GM21576 (cell line): ENCODE measurements at regions not wholly inside any gene's neighbourhood (a gene's known extent, or its start where the extent isn't known, plus 50 kb on each side); places are given as distances from the start of the nearest gene placed in this dataset.
"Not testable (repeated sequence)": the region's sequence is repeated elsewhere in the genome, so short reads cannot be mapped to it uniquely, and the experiment has no call there.

ENCODE experiments used
- ATAC-seq: cut with Tn5 transposase; IDR thresholded peaks from one replicate; pipeline ENCODE4 v1.9.1; 2021; ENCODE audit warnings: mild to moderate bottlenecking, moderate library complexity; ENCODE audit not compliant: unreplicated experiment

DNA sequence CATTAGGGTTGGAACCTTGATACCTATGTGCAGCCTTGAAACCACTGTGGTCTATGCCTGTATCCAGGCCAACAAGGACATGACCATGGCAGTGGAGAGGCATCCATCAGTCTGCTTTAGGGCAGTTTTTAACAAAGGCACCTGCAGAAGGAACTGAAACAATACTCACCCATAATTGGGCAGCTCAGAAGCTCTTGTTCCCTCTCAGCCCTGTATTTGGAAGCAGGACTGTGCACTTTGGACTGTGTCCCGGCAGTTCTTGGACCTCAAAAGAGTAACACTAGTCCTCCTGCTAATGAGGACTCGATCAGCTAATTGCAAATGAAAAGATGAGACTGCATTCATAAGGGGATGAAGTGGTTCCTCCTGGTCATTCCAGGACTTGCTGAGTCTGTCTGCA lies 500.2 kb upstream of the TNP1 start:
- no peak for ATAC-seq

DNA sequence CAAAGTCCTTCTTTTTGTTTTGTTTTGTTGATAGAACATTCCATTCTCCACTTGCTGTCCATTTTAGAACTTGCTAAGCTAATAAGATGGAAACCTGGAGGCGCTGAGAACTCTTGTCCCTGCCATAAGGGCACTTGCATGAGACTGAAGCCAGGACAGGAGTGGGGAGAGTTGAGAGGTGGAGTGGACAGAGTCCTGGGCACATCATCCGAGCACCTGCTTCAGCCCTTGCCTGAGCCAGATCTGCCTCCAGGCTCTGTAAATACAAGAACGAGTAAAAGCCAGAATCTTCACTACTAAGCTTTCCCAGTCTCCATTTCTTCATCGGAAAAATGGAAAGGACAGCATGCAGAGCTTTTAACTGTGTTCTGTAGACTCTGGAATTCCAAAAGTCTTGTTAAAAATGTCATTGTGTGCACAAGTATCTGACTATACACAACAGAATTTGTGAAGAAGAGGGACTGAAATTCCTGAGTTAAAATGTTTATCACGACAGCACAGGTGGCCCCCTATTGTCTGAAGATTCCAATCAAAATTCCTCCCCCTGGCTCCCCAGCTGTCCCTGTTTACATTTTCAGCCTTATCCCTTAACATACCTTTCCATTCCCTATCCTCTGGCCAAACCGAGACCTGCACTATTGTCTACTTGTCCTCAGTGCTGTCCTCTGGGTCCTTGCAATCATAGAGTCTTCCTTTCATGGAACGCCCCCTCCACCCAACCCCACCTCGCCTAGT lies 498.2 kb upstream of the TNP1 start:
- ATAC-seq = no peak

DNA sequence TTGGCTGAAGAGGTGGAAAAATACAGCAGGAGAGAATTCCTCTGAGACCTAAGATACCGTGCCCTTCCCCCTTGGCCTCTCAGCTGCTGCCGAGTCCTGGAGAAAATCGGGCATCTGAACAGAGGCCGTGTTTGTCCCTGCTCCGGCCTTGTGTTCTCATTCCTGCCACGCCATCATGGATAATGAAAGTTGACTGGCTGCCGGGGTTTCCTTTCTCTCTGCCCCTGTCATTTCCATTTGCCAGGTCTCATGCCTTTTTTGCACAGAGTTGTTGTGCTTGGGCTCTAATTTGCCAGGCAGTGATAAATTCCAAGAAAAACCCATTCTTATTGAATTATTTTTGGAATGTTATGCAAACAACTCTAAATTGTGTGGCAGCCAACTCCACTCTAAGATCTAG lies 496.9 kb upstream of the TNP1 start:
- no peak for ATAC-seq

DNA sequence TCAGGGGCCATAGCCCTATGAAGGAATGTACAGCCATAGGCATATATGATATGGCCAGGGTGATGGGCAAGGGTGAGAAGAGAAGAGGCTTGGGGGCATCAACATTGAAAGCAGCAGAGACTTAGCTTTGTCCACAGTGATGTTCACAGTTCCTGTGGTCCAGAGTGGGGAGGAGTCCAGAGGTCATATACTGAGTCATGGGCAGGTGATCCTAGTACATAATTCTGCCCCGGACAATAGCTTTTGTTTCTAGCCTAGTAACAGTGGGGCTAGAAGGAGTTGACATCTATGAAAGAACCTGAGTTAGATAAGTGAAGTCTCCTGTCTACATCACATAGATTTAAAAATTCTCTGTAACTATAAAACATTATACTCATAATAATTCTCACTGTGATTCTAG lies 496.3 kb upstream of the TNP1 start:
- no peak for ATAC-seq

DNA sequence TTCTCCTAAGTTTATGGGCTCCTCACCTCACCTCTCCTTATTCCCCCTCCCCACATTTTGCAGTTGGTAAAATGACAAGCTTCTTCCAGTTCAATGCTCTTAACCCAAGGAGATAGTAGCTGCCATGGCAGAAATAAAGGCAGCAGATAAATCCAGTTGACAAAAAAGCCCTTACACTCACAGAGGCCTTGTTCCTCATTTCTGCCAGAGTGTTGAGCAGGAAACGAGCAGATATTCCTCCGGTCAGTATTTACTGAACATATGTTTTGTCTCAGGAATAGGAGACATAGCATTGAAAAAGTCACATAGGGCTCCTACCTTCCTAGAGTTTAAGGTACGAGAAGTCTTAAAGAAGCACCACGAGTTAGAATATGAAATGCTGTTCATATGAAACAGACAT lies 493.7 kb upstream of the TNP1 start:
- no peak for ATAC-seq

DNA sequence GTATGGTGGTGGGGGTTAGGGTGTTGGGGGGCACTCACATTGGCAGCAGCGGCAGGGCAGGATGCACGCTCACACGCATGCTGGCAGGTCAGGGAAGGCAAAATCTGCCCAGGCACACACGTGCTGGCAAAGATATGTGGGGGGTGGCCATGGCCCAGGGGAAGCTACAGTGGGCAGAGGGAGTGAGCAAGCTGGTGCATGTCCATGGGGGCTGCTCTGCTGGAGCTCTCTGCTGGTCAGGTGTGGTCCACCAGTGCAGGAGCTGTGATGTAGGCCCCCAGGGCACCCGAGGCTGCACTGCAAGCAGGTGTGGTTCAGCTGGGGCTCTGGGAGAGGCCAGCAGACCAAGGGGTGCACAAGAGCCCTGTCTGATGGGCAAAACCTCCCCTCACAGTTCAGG lies 491.5 kb upstream of the TNP1 start:
- no peak for ATAC-seq

DNA sequence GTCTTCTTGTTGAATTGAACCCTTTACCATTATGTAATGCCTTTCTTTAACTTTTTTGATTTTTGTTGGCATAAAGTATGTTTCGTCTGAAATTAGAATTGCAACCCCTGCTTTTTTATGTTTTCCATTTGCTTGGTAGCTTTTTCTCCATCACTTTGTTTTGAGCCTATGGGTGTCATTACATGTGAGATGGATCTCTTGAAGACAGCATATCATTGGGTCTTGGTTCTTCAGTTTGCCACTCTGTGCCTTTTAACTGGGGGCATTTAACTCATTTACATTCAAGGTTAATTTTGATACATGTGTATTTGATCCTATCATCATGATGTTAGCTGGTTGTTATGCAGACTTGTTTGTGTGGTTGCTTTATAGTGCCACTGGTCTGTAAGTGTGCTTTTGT lies 489.4 kb upstream of the TNP1 start:
- no peak for ATAC-seq

DNA sequence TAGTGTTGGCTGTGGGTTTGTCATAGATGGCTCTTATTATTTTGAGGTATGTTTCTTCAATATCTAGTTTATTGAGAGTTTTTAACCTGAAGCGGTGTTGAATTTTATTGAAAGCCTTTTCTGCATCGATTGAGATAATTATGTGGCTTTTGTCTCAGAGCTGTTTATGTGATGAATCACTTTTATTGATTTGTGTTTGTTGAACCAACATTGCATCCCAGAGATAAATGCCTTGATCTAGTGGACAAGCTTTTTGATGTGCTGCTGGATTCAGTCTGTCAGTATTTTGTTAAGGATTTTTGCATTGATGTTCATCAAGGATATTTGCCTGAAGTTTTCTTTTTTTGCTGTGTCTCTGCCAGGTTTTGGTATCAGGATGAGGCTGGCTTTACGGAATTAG lies 487.8 kb upstream of the TNP1 start:
- ATAC-seq = not testable (repeated sequence)

DNA sequence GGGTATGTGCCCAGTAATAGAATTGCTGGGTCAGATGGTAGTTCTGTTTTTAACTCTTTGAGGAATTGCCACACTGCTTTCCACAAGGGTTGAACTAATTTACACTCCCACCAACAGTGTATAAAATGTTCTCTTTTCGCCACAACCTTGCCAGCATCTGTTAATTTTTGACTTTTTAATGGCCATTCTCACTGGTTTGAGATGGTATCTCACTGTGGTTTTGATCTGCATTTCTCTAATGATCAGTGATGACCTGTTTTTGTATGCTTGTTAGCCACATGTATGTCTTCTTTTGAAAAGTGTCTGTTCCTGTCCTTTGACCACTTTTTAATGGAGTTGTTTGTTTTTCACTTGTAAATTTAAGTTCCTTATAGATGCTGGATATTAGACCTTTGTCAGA lies 486.2 kb upstream of the TNP1 start:
- not testable (repeated sequence) for ATAC-seq

DNA sequence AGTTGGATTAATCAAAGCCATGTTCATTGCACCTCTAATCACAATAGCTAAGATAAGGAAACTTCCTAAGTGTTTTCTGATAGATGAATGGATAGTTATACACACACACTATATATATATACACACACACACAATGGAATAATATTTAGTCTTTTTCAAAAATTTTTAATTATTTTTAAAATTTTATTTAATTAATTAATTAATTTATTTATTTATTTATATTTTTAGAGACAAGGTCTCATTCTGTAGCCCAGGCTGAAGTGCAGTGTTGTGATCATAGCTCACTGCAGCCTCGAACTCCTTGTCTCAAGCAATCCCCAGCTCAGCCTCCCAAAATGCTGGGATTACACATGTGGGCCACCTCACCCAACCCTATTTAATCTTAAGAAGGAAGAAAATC lies 481.0 kb upstream of the TNP1 start:
- ATAC-seq = no peak

DNA sequence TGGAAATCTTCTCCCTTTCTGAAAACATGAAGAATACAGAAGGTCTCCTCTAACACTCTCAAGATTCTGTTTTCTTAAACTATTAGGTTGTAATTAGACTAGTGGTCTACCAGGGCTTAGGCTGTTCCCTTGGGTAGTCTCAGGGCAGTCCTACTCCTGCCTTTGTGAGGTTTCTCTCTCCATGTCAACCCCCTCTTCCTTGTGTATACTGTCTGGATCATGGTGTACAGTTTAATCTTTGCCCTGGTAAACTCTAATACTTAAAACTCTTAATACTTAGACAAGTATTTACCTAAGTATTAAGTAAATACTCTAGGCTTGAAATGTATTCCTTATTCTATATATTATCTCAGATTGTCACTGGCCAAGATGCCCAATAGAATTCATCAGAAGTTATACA lies 480.3 kb upstream of the TNP1 start:
- ATAC-seq = no peak

DNA sequence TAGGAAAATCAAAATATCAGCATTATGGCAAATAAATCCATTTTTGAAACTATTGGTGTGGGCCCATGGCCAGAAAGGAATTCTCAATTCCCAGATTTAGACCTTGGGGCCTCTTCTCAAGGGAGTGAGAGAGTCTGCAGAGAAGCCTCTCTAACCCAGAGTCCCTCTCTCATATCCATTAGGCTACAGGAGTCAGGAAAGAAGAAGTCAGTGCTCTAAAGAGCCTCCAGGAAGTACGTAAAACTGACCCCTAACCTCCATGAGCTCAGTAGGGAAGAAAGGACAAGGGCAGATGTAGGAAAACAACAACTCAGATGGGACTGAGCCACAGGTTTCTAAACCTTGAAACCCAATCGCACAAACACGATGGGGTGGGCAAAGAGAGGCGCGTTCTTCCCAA lies 479.9 kb upstream of the TNP1 start:
- no peak for ATAC-seq

DNA sequence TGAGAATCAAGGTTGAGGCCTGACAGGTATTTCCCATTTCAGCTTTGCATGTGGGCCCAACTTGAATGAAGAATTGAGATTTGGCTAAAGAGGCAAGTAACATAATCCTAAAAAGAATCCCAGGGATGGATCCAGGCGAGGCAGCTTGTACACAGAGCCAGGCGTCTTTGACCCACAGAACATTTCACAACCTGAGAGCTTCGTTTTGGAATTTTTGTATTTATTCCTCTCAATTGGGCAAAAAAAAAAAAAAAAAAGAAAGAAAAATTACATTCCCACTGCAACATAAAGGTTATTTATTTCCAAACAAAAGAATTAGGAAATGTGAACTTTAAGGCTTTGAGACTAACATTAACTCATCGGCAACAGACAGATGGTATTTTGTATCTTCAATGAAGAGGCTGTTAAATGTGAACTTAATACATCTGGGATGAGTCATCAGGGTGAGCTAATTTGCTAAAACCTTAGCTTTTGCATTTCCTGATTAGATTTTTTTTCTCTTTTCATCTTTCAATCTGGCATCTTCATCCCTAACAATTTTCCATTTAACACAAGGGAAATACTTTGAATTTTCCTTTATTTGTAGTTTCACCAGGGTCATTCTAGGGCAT lies 478.5 kb upstream of the TNP1 start:
- no peak for ATAC-seq

DNA sequence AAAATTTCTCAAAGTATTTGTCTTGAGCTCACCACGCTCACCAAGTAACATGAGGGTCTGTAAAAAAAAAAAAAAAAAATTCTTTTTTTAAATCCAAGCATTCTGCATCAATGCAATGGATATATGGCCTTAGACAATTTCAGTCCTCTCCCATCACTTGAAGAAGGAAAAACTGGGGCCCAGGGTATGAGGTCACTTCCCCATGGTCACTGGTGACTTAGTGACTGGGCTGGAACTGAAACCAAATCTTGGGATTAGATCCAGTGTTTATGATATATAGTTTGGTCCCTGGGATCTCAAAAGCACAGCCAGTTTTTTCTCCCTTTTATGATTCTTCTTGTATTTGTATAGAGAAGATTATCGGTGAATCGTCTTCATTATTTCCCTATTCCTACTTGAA lies 477.9 kb upstream of the TNP1 start:
- no peak for ATAC-seq

DNA sequence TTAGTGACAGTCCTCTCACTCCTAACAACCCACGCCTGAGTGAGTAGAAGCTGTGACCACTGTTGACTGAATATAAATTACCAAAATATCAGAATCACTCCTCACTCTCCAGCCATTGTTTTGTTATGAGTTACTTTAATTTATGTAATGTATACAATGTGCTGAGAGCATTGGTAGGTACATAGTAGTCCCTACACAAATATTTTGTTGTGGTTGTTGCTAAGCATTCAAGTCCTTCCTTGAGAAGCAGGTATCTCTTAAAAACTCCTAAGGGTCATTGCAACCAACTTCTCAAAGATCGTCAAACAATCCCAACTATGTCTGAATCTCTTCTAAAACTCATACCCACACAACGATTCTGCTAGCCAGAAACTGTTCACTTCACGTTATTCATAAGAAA lies 476.8 kb upstream of the TNP1 start:
- ATAC-seq = no peak

DNA sequence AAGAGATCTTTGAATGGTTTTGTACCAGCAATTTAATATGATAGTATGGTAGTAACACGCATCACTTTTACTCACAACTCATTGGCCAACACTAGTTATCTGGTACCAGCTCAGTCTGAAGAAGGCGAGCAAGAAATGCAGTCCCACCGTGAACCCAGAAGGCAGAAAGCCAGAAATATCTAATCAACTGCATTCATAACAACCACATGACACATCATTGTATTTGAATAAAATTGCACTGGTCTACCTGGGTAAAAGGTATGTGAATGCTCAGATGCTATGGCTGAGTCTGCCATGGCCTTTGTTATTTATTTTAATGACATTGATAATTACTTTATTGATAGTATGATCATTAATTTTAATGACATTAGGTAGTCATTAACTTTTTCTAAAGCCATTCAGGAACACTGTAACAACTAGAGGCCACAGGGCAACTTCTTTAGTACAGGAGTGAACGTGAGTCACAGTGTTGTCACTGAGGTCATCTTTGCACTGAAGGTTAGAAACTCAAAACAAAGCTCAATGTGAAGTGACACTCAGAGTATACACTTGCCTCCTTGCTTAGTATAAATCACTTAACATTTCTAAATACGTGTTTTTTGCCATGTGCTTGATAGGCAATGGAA lies 475.6 kb upstream of the TNP1 start:
- ATAC-seq = no peak

DNA sequence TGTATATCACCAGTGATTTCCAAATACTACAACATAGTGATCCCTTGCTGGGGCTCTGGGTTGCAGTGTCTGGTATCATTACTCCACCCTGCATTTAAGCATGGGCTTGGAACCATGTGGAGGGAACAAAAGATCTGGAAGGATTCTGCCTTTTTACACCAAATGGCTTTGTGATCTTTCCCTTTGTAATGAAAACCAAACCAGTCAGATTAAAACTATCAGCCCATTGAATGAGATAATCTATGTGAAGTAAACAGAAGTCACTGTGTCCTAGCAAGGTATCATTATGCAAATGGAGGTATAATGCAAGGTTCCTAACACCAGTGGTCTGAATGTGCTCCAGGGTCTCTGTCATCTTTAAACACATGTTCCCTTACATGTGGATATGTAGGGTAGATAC lies 474.7 kb upstream of the TNP1 start:
- ATAC-seq = no peak

DNA sequence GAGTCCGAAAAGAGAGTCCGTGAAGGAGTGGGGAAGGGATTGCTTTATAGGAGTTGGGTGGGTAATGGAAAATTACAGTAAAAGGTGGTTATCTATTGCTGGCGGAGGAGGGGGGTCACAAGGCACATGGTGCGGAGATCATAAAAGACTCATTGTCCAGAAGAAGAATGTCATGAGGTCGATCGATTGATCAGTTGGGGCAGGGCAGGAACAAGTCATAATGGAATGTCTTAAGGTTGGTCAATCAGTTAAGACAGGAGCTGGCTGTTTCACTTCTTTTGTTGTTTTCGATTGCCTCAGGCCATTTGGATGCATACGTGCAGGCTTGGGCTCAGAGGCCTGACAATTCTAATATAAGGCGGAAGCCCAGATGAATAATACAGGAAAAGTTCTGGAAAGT lies 473.0 kb upstream of the TNP1 start:
- ATAC-seq = no peak

DNA sequence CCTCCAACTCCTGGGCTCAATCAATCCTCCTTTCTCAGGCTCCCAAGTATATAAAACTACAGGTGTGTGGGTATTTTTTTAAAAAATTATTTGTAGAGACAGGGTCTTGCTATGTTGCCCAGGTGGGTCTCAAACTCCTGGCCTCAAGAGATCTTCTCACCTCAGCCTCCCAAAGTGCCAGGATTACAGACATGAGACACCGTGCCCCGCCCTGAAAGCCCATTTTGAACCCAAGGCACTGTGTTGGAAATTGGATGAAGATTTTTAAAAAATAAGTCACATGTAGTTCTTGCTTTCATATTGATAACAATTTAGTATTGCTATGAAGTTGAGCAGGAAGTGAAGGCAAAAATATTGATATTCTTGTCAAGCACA lies 472.5 kb upstream of the TNP1 start:
- no peak for ATAC-seq

DNA sequence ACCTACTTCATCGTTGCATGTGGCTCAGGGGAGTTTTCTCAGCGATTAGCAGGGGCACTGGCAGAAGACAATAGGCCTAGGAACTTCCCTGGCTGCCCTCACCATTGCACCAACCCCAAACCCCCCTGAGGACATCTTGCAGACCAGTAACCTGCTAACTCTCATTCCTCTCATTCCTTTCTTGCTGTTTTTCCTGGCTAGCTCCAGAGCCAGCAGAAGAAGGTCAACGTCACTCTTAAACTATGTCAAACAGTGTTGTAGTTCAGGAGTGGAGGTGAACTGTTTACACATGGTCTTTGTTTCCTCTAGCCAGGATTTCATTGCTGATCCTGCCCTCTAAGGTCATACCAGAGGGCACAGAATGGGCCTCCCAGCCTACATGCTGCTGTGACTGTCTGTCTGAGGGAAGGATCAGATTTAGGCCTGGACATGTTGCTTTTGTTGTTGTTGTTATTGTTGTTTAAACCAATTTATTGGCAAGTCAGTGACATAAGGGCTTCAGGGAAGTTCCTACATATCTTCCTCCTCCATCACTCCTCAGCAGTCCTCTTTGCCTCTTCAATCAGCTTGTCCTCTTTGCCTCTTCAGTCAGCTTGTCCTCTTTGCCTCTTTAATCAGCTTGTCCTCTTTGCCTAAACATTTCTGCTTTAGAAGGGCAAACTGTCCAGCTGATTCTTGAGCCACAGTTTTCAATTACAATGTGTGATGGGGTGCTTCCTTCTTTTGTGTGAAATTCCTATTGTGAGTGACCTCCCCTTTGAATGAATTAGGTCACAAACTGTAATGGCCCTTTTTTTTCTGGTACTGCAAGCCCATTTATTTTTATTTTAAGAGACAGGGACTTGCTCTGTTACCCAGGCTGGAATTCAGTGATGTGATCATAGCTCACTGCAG lies 471.9 kb upstream of the TNP1 start:
- no peak for ATAC-seq

DNA sequence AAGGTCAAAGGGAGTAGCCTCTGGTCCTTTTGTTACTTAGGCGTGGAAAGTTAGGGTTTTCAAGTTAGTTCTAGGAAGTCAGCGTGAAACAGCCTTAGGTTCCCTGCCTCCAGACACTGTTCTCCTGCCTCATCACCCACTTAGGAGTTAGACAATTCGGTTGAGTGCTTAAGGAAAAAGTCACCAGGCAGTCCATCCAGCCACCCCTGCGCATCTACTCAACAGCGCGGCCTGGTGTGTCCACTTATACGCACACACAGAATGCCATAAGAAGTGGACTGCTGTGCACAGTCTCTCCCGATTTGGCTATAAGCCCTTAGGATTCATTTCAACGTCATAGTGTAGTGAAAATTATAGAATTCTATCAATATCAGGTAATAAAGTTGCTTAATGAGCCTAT lies 470.8 kb upstream of the TNP1 start:
- ATAC-seq = no peak

DNA sequence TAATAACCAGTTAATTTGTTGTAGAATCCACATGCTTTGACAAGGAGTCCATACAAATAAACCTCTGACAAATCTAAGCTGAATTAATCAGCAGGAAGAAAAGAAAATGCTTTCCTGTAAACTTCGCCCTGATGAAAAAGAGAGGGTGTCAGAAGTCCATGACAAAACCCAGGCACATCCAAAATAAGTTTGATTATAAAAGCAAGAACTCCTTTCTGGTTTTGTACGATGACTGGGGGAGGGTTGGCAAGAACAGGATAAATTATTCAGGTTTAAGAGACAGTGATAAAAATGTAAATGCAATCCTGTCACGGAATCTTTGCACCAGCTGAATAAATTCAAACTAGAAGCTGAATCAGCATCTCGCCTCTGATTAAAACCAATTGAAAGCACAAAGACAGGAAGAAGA lies 469.2 kb upstream of the TNP1 start:
- ATAC-seq = no peak
